DND-41 (cell line): ENCODE measurements at regions not wholly inside any gene's neighbourhood (a gene's known extent, or its start where the extent isn't known, plus 50 kb on each side); places are given as distances from the start of the nearest gene placed in this dataset.

ENCODE experiments used
- EZH2 ChIP-seq: IDR thresholded peaks from 3 replicates; pipeline ENCODE4 v1.6.1; 2012; ENCODE audit warnings: borderline replicate concordance, low read depth, mild to moderate bottlenecking, moderate library complexity, low read length, inconsistent platforms; ENCODE audit not compliant: severe bottlenecking
- TF ChIP-seq, protein P1 (sequence below): IDR thresholded peaks from 2 replicates; pipeline ENCODE4 v1.5.1; 2012; ENCODE audit warnings: borderline replicate concordance, low read length, moderate library complexity, mild to moderate bottlenecking; ENCODE audit not compliant: poor library complexity, severe bottlenecking; ENCODE audit errors: extremely low read depth

DNA sequence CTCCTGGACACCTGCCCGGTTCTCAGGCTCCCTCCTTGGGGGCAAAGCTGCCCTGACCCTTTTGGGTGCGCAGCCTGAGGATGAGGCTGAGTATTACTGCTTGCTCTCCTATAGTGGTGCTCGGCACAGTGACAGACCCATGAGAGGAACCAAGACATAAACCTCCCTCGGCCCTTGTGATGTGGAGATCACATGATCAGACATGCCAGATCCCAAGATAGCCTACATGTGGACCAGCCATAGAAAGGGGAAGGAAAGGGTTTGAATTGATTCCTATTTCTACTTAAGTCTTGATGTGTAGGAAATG lies 125.3 kb downstream of the VPREB1 start:
- TF ChIP-seq, protein P1, sequence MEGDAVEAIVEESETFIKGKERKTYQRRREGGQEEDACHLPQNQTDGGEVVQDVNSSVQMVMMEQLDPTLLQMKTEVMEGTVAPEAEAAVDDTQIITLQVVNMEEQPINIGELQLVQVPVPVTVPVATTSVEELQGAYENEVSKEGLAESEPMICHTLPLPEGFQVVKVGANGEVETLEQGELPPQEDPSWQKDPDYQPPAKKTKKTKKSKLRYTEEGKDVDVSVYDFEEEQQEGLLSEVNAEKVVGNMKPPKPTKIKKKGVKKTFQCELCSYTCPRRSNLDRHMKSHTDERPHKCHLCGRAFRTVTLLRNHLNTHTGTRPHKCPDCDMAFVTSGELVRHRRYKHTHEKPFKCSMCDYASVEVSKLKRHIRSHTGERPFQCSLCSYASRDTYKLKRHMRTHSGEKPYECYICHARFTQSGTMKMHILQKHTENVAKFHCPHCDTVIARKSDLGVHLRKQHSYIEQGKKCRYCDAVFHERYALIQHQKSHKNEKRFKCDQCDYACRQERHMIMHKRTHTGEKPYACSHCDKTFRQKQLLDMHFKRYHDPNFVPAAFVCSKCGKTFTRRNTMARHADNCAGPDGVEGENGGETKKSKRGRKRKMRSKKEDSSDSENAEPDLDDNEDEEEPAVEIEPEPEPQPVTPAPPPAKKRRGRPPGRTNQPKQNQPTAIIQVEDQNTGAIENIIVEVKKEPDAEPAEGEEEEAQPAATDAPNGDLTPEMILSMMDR: no peak
- TF ChIP-seq EZH2: no peak
